CD4-positive, alpha-beta T cell treated with Interleukin-21 for 1 hour (primary cell): ENCODE measurements at regions not wholly inside any gene's neighbourhood (a gene's known extent, or its start where the extent isn't known, plus 50 kb on each side); places are given as distances from the start of the nearest gene placed in this dataset.

ENCODE experiments used
- DNase-seq: peaks from one replicate; pipeline ENCODE4 v3.0.0-alpha.2; 2020

- no peak for DNase-seq
These were observed 95.6 kb upstream of the SLC4A4 start for GRCh38 chr4:71243091-71243833.

- DNase-seq = no peak
These were observed 91.1 kb upstream of the SLC4A4 start for GRCh38 chr4:71247706-71248105.

- DNase-seq = no peak
These were observed 87.6 kb upstream of the SLC4A4 start for GRCh38 chr4:71251261-71251660.

- DNase-seq = no peak
These were observed 85.3 kb upstream of the SLC4A4 start for GRCh38 chr4:71253545-71253944.

- no peak for DNase-seq
These were observed 84.3 kb upstream of the SLC4A4 start for GRCh38 chr4:71254451-71255012.

GRCh38 chr4:71255976-71256375 lies 82.8 kb upstream of the SLC4A4 start:
- DNase-seq = no peak

- no peak for DNase-seq
These were observed 81.1 kb upstream of the SLC4A4 start for GRCh38 chr4:71257761-71258160.

GRCh38 chr4:71258323-71258722 lies 80.5 kb upstream of the SLC4A4 start:
- no peak for DNase-seq

- DNase-seq = no peak
These were observed 79.5 kb upstream of the SLC4A4 start for GRCh38 chr4:71259280-71259679.

GRCh38 chr4:71259911-71260331 lies 78.9 kb upstream of the SLC4A4 start:
- DNase-seq = no peak

GRCh38 chr4:71260544-71260943 lies 78.3 kb upstream of the SLC4A4 start:
- no peak for DNase-seq

GRCh38 chr4:71261001-71261400 lies 77.8 kb upstream of the SLC4A4 start:
- DNase-seq = no peak

GRCh38 chr4:71261633-71262121 lies 77.1 kb upstream of the SLC4A4 start:
- no peak for DNase-seq

- DNase-seq = no peak
These were observed 76.7 kb upstream of the SLC4A4 start for GRCh38 chr4:71262161-71262560.

GRCh38 chr4:71266090-71266794 lies 72.6 kb upstream of the SLC4A4 start:
- DNase-seq = no peak

- DNase-seq = no peak
These were observed 71.6 kb upstream of the SLC4A4 start for GRCh38 chr4:71267244-71267643.

- no peak for DNase-seq
These were observed 70.7 kb upstream of the SLC4A4 start for GRCh38 chr4:71268166-71268565.

GRCh38 chr4:71269233-71269632 lies 69.6 kb upstream of the SLC4A4 start:
- no peak for DNase-seq

- DNase-seq = peak; percentile 31
These were observed 67.9 kb upstream of the SLC4A4 start for GRCh38 chr4:71270901-71271300.

GRCh38 chr4:71272976-71273375 lies 65.8 kb upstream of the SLC4A4 start:
- no peak for DNase-seq

GRCh38 chr4:71275004-71275403 lies 63.8 kb upstream of the SLC4A4 start:
- DNase-seq = no peak

- no peak for DNase-seq
These were observed 63.2 kb upstream of the SLC4A4 start for GRCh38 chr4:71275570-71275969.

GRCh38 chr4:71277353-71277752 lies 61.5 kb upstream of the SLC4A4 start:
- DNase-seq = no peak

GRCh38 chr4:71283642-71284257 lies 55.1 kb upstream of the SLC4A4 start:
- DNase-seq = no peak
